MM.1S (cell line): ENCODE measurements at regions not wholly inside any gene's neighbourhood (a gene's known extent, or its start where the extent isn't known, plus 50 kb on each side); places are given as distances from the start of the nearest gene placed in this dataset.

Experiments used
- EZH2 ChIP-seq: fragments of 300-600 bp; sonication (generic); optimal IDR thresholded peaks from 2 replicates; pipeline ENCODE3; 2017; ENCODE audit warnings: low read depth, mild to moderate bottlenecking, antibody characterized with exemption, low read length, mixed read lengths
- EZH2phosphoT487 ChIP-seq: fragments of 300-600 bp; sonication (generic); IDR thresholded peaks from 2 replicates; pipeline ENCODE4 v1.6.1; 2018; ENCODE audit warnings: antibody characterized with exemption, low read length
- TF ChIP-seq, protein P1 (sequence below): fragments of 300-600 bp; sonication (generic); IDR thresholded peaks from 2 replicates; pipeline ENCODE4 v1.5.1; 2016; ENCODE audit warnings: antibody characterized with exemption, low read length, mixed read lengths

DNA sequence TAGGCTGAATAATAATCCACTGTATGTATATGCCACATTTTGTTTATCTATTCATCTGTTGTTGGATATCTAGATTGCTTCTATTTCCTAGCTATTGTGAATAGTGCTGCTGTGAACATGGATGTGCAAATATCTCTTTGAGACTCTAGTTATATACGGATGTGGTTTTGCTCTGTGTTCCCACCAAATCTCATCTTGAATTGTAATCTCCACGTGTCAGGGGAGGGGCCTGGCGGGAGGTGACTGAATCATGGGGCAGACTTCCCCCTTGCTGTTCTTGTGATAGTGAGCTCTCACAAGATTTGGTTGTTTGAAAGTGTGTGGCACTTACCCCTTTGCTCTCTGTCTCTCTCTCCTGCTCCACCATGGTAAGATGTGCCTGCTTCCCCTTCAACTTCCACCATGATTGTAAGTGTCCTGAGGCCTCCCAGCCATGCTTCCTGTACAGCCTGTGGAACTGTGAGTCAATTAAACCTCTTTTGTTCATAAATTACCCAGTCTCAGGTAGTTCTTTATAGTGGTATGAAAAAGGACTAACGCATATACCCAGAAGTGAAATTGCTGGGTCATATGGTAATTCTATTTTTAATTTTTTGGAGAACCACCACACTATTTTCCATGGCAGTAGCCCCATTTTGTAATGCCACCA lies 86.1 kb upstream of the UPP2 start:
- TF ChIP-seq, protein P1, sequence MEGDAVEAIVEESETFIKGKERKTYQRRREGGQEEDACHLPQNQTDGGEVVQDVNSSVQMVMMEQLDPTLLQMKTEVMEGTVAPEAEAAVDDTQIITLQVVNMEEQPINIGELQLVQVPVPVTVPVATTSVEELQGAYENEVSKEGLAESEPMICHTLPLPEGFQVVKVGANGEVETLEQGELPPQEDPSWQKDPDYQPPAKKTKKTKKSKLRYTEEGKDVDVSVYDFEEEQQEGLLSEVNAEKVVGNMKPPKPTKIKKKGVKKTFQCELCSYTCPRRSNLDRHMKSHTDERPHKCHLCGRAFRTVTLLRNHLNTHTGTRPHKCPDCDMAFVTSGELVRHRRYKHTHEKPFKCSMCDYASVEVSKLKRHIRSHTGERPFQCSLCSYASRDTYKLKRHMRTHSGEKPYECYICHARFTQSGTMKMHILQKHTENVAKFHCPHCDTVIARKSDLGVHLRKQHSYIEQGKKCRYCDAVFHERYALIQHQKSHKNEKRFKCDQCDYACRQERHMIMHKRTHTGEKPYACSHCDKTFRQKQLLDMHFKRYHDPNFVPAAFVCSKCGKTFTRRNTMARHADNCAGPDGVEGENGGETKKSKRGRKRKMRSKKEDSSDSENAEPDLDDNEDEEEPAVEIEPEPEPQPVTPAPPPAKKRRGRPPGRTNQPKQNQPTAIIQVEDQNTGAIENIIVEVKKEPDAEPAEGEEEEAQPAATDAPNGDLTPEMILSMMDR: no peak
- no peak for TF ChIP-seq EZH2phosphoT487
- TF ChIP-seq EZH2: no peak
